ENCODE measurements at regions not wholly inside any gene's neighbourhood (a gene's known extent, or its start where the extent isn't known, plus 50 kb on each side); places are given as distances from the start of the nearest gene placed in this dataset.

DNA sequence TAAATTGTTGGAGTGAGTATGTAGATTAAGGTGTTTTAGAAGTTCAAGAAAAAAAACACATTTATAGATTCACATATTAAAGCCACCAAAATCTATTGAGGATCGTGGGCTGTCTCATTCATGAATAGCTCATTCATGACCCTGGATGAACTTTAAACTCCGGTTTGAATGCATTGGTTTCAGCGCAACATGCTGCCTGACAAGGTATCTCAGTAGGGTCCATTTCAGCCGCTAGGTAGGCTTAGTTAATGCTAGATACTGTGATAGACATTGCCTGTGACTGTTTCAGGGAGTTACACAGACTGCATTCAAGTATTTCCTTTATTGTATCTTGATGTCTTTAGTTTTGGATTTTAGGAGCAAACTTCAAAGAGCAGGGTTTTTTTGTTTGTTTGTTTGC lies 140.5 kb upstream of the POGK start:
- Mint-ChIP-seq H3K9me3 (ENCODE audit: unreplicated experiment) (no peaks in the 10 kb centered on the region), H3K27me3 (ENCODE audit: unreplicated experiment) (no peaks in the 10 kb centered on the region)

DNA sequence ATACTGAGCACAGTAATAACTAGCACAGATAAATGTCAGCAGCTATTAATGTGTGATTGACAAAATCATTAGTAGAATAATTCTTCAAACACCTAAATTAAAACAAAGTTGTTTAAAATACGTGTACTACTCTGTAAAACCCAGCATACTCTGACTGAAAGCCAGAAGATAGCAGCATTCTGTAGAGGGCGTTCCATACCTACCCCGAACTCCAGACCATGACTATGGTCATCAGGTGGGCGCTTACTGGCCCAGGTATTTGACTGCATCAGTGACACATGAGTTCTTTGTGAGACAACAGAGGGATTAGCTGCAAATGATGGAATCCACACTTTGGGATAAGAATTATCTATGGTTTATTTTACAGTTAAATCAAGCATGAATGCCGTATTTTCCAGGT lies 139.7 kb upstream of the POGK start:
- Mint-ChIP-seq H3K9me3 (ENCODE audit: unreplicated experiment) (no peaks in the 10 kb centered on the region), H3K4me1 (ENCODE audit: unreplicated experiment) (no peaks in the 10 kb centered on the region), H3K36me3 (ENCODE audit: unreplicated experiment) (no peaks in the 10 kb centered on the region), H3K27me3 (ENCODE audit: unreplicated experiment) (no peaks in the 10 kb centered on the region), H3K27ac (ENCODE audit: unreplicated experiment) (no peak overlapping the region), H3K4me3 (ENCODE audit: unreplicated experiment) (no peak overlapping the region)
- TF ChIP-seq, protein P1, sequence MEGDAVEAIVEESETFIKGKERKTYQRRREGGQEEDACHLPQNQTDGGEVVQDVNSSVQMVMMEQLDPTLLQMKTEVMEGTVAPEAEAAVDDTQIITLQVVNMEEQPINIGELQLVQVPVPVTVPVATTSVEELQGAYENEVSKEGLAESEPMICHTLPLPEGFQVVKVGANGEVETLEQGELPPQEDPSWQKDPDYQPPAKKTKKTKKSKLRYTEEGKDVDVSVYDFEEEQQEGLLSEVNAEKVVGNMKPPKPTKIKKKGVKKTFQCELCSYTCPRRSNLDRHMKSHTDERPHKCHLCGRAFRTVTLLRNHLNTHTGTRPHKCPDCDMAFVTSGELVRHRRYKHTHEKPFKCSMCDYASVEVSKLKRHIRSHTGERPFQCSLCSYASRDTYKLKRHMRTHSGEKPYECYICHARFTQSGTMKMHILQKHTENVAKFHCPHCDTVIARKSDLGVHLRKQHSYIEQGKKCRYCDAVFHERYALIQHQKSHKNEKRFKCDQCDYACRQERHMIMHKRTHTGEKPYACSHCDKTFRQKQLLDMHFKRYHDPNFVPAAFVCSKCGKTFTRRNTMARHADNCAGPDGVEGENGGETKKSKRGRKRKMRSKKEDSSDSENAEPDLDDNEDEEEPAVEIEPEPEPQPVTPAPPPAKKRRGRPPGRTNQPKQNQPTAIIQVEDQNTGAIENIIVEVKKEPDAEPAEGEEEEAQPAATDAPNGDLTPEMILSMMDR (IDR thresholded peaks at IDR 0.05) = no peak
- no peak for DNase-seq (ENCODE audit: extremely low spot score, unreplicated experiment)

More for the DNA sequence above, 140.5 kb upstream of the POGK start:
- Mint-ChIP-seq H3K36me3 (ENCODE audit: unreplicated experiment) (no peaks in the 10 kb centered on the region), H3K4me3 (ENCODE audit: unreplicated experiment) (no peak overlapping the region), H3K4me1 (ENCODE audit: unreplicated experiment) (no peaks in the 10 kb centered on the region), H3K27ac (ENCODE audit: unreplicated experiment) (no peak overlapping the region)
- TF ChIP-seq, protein P1 (IDR thresholded peaks at IDR 0.05) = no peak
- DNase-seq (ENCODE audit: extremely low spot score, unreplicated experiment) = no peak

DNA sequence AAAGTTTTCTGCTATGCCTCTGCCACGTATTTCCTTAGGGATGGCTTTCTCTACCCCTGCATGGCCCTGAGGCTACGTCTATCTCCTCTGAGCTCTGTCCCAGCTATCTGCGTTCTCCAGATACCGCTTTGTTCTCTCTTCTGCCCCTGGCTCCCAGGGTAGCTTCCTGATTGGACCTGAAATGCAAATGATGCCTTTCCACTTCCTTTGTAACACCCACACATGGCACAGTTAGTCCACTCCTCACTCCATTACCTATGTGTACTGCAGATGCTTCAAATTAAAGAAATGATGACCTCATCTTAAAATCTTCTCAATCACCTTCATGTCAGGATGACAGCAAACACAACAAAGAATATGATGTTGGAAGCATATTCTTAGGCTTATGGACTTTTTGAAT lies 138.6 kb upstream of the POGK start:
- Mint-ChIP-seq H3K9me3 (ENCODE audit: unreplicated experiment) (no peaks in the 10 kb centered on the region), H3K4me1 (ENCODE audit: unreplicated experiment) (no peaks in the 10 kb centered on the region), H3K4me3 (ENCODE audit: unreplicated experiment) (no peak overlapping the region), H3K27ac (ENCODE audit: unreplicated experiment) (no peak overlapping the region), H3K36me3 (ENCODE audit: unreplicated experiment) (no peaks in the 10 kb centered on the region), H3K27me3 (ENCODE audit: unreplicated experiment) (no peaks in the 10 kb centered on the region)
- TF ChIP-seq, protein P1 (IDR thresholded peaks at IDR 0.05) = no peak
- DNase-seq (ENCODE audit: extremely low spot score, unreplicated experiment) = no peak

DNA sequence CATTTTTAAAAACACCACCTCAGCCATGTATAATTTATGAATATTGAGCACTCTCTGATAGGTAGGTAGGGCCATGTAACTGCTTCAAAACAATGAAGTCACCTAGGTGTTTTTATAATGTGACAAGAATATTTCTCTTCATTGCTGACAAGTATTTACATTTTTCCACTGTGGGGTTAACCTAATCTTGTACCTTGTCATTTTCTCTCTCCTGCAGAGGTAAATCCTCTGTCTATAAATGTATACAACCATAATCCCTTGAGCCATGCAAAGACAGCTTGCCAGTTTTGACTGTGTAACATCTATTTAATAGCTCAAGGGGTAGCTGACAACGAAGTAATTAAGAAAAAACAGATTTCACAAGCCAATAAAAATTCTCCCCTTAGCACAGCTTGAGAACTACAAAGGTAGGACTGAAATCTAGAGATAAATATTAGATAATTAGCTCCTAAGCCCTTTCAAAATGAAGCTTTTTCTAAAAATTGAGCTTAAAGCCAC lies 137.6 kb upstream of the POGK start:
- Mint-ChIP-seq H3K36me3 (ENCODE audit: unreplicated experiment) (no peaks in the 10 kb centered on the region), H3K27ac (ENCODE audit: unreplicated experiment) (no peak overlapping the region), H3K4me1 (ENCODE audit: unreplicated experiment) (no peaks in the 10 kb centered on the region), H3K4me3 (ENCODE audit: unreplicated experiment) (no peak overlapping the region), H3K9me3 (ENCODE audit: unreplicated experiment) (no peaks in the 10 kb centered on the region), H3K27me3 (ENCODE audit: unreplicated experiment) (no peaks in the 10 kb centered on the region)
- no peak for DNase-seq (ENCODE audit: extremely low spot score, unreplicated experiment)
- TF ChIP-seq, protein P1 (IDR thresholded peaks at IDR 0.05) = no peak

DNA sequence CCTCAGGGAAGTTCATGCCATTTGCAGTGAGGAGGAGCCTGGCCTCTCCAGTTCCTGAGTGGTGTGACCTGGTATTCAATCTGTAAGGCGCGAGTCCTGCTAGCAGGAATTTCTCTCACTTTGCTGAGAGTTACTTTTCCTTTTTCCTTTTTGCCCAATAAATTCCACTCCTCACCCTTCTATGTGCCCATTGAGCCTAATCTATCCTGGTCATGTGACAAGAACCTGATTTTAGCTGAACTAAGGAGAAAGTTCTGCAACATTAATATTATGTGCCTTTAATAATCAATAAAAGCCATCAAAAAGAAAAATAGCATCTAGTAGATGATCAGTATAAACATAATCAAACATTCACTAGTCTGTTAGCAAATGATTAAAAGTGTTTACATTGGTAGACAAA lies 136.1 kb upstream of the POGK start:
- no peak for DNase-seq (ENCODE audit: extremely low spot score, unreplicated experiment)
- H3K27ac Mint-ChIP-seq (ENCODE audit: unreplicated experiment) = no peak overlapping the region

More for the DNA sequence above, 136.1 kb upstream of the POGK start:
- Mint-ChIP-seq H3K36me3 (ENCODE audit: unreplicated experiment) (no peaks in the 10 kb centered on the region), H3K9me3 (ENCODE audit: unreplicated experiment) (no peaks in the 10 kb centered on the region), H3K27me3 (ENCODE audit: unreplicated experiment) (no peaks in the 10 kb centered on the region), H3K4me1 (ENCODE audit: unreplicated experiment) (no peaks in the 10 kb centered on the region), H3K4me3 (ENCODE audit: unreplicated experiment) (no peak overlapping the region)
- TF ChIP-seq, protein P1 (IDR thresholded peaks at IDR 0.05) = no peak
